Epidermal melanocyte (primary cell): ENCODE measurements at regions not wholly inside any gene's neighbourhood (a gene's known extent, or its start where the extent isn't known, plus 50 kb on each side); places are given as distances from the start of the nearest gene placed in this dataset.
"Not testable (repeated sequence)": the region's sequence is repeated elsewhere in the genome, so short reads cannot be mapped to it uniquely, and the experiment has no call there.

Experiments
- DNase-seq: peaks from one replicate; pipeline ENCODE4 v3.0.0; 2011; ENCODE audit warnings: low spot score; ENCODE audit not compliant: insufficient read length

DNA sequence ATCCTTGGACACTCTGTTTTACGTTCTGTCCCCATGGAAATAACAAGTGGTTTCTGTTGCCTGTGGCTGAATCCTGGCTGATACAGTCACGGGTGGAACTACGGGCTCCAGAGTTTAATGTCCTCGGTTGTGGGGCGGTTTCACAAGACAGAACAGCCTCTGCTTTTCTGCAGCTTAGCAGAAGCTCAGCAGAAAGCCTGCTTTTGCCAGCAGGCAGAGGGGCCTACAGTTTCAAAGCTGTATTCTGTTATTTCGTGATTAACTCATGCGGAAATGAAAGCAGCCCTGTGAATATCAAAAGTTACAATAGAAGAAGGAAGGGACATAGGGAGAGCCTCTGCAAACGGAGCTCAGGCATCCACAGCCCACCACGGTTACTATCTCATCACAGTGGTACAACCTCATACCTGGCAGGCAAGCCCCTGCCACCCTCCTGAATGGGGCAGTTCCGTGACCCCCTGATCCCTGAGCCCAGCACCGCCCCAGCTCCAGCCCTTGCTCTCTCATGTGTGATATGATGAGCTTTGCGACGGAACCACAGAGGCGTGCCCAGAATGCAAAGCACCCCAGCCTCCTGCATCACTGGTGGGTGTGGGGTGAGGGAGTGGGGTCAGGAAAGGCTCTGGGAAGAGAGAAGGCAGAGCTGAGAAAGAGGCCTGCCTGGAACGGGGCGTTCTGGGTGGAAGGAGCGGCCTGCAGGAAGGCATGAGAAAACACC, 360.6 kb downstream of the BRD1 start:
- DNase-seq = peak; percentile 59

- DNase-seq = no peak
These were observed 363.6 kb downstream of the BRD1 start for GRCh38 chr22:49464037-49464436.

GRCh38 chr22:49462795-49463194, 364.9 kb downstream of the BRD1 start:
- peak; percentile 73 for DNase-seq

DNA sequence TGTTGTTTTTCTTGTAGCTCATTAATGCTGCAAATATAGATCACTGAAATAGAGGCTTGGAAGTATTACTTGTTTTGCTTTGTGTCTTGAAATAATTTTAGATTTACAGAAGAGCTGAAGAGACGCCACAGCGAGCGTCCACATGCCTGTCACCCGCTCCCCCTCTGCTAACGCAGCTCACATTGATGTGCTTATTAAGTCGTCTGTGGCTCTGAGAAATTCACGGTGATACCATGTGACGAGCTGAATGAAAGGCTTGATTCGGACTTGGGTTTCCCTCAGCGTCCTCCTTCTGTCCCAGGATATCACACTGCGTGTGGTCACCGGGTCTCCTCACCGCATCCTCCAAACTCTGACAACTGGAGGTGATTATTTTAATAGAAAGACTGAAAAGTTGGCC, 365.4 kb downstream of the BRD1 start:
- peak; percentile 41 for DNase-seq

DNA sequence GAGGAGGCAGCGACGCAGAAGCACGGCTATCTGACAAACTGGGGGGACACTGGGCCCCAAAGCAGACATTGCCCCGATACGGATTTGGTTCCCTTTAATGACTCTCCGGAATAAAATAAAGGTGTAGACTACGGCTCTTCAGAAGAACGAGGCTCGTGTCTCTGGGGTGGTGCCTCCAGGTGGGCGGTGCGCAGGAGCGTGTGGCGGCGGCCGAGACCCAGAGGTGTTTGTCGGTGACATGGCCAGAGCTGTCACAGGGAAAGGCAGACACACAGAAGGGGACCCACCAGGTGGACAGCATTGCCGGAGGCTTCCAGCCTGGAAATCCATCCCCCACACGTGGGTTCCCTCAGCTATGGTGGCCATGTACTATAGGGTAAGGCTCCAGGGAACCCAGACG, 366.0 kb downstream of the BRD1 start:
- no peak for DNase-seq

DNA sequence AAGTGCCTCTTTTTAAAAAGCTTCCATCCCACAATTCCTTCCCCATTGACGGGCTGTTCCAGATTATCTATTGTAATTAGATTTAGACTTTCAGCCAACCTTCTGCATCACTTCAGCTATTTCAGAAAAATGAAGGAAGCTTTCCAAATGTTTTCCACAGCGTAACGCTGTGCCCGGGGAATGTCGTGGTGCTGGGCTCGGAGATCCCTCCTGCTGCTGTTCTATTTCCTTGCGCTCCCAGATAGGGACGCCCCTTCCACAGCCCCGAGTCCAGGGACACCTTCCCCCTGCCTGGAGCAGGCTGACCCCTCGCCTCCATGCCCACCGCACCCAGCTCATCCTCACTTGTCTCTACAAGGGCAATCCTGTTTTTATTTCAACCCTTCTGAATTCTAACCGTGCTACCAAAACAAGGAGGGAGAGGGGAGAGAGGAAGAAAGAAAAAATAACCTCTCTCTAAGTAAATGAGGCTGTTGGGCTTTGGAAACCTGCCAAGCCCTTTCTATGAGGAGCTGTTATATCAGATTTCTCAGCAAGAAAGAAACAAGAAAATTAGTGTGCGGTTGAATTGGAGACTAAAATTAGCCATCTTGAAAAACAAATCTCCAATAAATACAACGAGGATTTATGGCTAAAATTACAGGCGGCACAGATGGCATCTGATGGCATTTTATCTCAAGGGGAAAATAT, 366.9 kb downstream of the BRD1 start:
- no peak for DNase-seq

DNA sequence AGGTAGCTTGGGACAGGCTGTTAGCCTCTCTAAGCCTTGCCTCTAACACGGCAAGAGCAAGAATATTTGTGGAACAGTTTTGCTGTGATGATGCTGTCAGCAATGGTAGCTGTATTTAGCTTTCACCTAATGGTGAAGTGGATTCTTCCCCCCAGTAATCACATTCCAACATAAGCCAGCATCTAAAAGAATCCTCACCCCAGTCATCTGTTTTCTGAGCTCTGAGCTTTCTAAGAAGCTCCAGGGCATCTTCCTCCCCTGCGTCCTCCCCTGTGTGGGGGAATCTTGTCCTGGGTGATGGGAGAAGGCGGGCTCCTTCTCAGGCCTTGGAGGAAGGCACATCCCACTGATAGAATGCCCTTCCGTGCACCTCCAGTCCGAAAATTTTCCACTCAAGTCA, 367.6 kb downstream of the BRD1 start:
- DNase-seq = no peak

- DNase-seq = no peak
These were observed 369.0 kb downstream of the BRD1 start for GRCh38 chr22:49458708-49459099.

- DNase-seq = no peak
These were observed 369.5 kb downstream of the BRD1 start for GRCh38 chr22:49457946-49458707.

- DNase-seq = no peak
These were observed 370.5 kb downstream of the BRD1 start for GRCh38 chr22:49457146-49457545.

GRCh38 chr22:49455595-49455994, 372.1 kb downstream of the BRD1 start:
- DNase-seq = no peak

DNA sequence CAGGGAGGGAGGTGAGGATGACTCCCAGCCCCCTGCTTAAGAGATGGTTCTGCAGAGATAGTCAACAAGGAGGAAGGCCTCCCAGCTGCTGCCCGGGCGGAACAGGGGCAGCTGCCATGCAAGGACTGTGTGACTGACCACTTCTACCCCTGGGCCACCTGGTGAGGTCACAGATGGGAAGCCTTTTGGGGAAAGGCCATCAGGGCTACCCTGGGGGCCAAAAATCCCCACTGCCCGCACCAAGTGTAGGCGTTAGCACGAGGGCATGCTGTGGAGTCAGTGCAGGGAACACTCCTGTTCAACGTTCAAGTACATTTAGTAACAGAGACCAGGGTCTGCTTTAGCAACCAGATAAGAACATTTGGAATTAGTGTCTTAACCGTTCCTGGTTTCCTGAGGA, 372.9 kb downstream of the BRD1 start:
- no peak for DNase-seq

DNA sequence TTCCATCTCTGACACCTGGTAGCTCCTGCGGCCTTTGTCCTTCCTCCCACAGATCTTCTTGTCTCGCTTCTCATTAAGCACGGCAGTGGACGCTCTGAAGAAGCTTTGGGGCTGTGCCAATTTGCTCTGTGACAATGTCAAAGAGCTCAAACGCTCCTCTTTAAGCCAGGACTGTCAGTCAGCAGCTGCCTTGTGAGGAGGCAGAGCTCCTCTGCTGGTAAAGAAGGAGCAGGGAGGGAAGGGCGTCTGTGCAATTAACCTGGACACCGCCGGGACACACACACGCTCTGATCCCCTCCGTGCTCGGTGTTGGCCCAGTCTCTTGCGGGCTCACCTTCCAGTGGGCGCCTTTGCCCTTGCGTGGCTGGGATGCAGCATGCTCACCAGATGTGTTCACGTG, 373.9 kb downstream of the BRD1 start:
- DNase-seq = no peak

- DNase-seq = not testable (repeated sequence)
These were observed 374.7 kb downstream of the BRD1 start for GRCh38 chr22:49453019-49453418.

GRCh38 chr22:49452362-49452946, 375.2 kb downstream of the BRD1 start:
- no peak for DNase-seq

DNA sequence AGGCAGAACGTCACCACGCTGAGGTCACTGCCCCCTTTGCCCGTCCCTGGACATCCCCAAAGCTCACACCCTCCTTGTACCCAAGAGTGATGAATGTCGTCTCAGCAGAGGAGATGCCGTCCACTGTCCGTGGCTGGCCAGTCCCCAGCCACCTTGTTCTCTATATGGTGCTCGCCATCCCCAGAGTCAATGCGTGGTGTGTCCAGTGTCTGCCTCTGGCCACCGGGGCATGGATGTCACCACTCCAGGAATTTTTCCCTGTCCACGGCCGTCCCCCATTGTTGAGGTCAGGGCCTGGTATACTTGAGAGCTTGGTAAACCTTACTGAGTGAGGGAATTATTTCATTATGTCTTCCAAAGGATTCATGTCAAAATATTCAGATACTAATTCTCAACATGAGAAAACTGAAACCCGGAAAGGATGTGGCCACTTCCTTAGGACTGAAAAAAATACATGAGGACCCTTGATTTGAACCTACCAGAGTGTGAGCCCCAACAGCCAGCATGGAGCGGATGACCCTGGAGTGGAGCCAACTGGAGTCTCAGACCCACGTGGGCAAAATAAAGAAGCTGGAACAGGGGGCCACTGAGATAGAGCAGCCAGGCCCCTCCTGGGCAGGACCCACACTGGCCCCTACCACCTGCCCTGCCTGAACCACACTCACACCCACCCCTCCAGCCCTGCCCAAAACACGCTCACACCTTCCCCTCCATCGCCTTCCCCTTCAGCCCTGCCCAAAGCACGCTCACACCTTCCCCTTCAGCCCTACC, 376.4 kb downstream of the BRD1 start:
- DNase-seq = no peak

- DNase-seq = no peak
These were observed 377.2 kb downstream of the BRD1 start for GRCh38 chr22:49450498-49450897.

- DNase-seq = no peak
These were observed 377.7 kb downstream of the BRD1 start for GRCh38 chr22:49449811-49450446.

- DNase-seq = no peak
These were observed 378.3 kb downstream of the BRD1 start for GRCh38 chr22:49449377-49449776.

GRCh38 chr22:49448526-49448925, 379.1 kb downstream of the BRD1 start:
- DNase-seq = peak; percentile 73

DNA sequence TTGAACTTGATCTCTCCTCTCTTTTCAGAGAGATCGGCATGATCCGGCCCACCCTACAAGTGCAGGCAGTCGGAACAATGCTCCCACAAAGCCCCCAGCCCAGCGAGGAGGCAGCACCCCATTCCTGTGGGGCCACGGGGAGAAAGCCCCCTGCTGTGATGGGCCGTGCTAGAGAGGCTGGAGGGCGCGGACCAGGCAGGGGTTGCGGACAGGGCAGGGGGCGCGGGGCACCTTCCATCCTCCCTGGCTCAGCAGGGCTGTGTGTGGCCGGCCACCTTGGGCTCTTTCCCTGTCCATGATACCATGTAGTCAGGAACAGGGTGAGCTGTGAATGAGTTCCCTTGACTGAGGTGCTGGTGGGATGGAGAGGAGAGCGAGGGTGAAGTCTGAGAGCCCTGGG, 379.8 kb downstream of the BRD1 start:
- DNase-seq = no peak
